ENCODE measurements at regions not wholly inside any gene's neighbourhood (a gene's known extent, or its start where the extent isn't known, plus 50 kb on each side); places are given as distances from the start of the nearest gene placed in this dataset.
"Not testable (repeated sequence)": the region's sequence is repeated elsewhere in the genome, so short reads cannot be mapped to it uniquely, and the experiment has no call there.

- no peak for ATAC-seq
- Histone ChIP-seq H3K36me3 (ENCODE audit: low read depth) (no peaks in the 10 kb centered on the region), H3K9me3 (peaks cover 2% of the 10 kb centered on the region), H3K4me1 (ENCODE audit: low read depth) (no peaks in the 10 kb centered on the region), H3K4me3 (no peak overlapping the region)
- DNase-seq, result no peak
- TF ChIP-seq CTCF (IDR thresholded peaks at IDR 0.05), result no peak
- intact Hi-C loops (cut with DNase I, micrococcal nuclease), result no loop called here
These were observed 286.1 kb upstream of the PMFBP1 start for GRCh38 chr16:72458035-72458434.

GRCh38 chr16:72457243-72457940, 285.4 kb upstream of the PMFBP1 start:
- Histone ChIP-seq H3K9me3 (peaks cover 2% of the 10 kb centered on the region), H3K4me1 (ENCODE audit: low read depth) (no peaks in the 10 kb centered on the region), H3K4me3 (no peak overlapping the region), H3K36me3 (ENCODE audit: low read depth) (no peaks in the 10 kb centered on the region)
- DNase-seq, result no peak
- intact Hi-C loops (cut with DNase I, micrococcal nuclease), result no loop called here
- TF ChIP-seq CTCF (IDR thresholded peaks at IDR 0.05), result no peak
- ATAC-seq, result no peak

- Histone ChIP-seq H3K4me1 (ENCODE audit: low read depth) (no peaks in the 10 kb centered on the region), H3K9me3 (peaks cover 2% of the 10 kb centered on the region), H3K4me3 (no peak overlapping the region), H3K36me3 (ENCODE audit: low read depth) (no peaks in the 10 kb centered on the region)
- DNase-seq (peak; percentile 28 to 74 (median 32)), ATAC-seq (peak; percentile 92)
- intact Hi-C loops (cut with DNase I, micrococcal nuclease), result no loop called here
- no peak for TF ChIP-seq CTCF (IDR thresholded peaks at IDR 0.05)
These were observed 284.0 kb upstream of the PMFBP1 start for GRCh38 chr16:72455743-72456659.

- DNase-seq; H3K9me3 ChIP-seq; H3K36me3 ChIP-seq (ENCODE audit: low read depth); intact Hi-C loops (cut with DNase I, micrococcal nuclease); ATAC-seq; H3K4me1 ChIP-seq (ENCODE audit: low read depth); H3K4me3 ChIP-seq: not testable (repeated sequence)
These were observed 281.9 kb upstream of the PMFBP1 start for GRCh38 chr16:72453856-72454255.

- H3K4me3 ChIP-seq, result no peak overlapping the region
- intact Hi-C loops (cut with DNase I, micrococcal nuclease), result no loop called here
- DNase-seq, result no peak
- no peaks in the 10 kb centered on the region for H3K36me3 ChIP-seq (ENCODE audit: low read depth)
- no peaks in the 10 kb centered on the region for H3K4me1 ChIP-seq (ENCODE audit: low read depth)
- no peak for ATAC-seq
- TF ChIP-seq CTCF (IDR thresholded peaks at IDR 0.05), result no peak
- peaks cover 3% of the 10 kb centered on the region for H3K9me3 ChIP-seq
These were observed 272.7 kb upstream of the PMFBP1 start for GRCh38 chr16:72444696-72445095.

GRCh38 chr16:72443809-72444208, 271.9 kb upstream of the PMFBP1 start:
- ATAC-seq, result no peak
- intact Hi-C loops (cut with DNase I, micrococcal nuclease), result no loop called here
- Histone ChIP-seq H3K4me1 (ENCODE audit: low read depth) (no peaks in the 10 kb centered on the region), H3K4me3 (no peak overlapping the region), H3K9me3 (peaks cover 3% of the 10 kb centered on the region), H3K36me3 (ENCODE audit: low read depth) (no peaks in the 10 kb centered on the region)
- TF ChIP-seq CTCF (IDR thresholded peaks at IDR 0.05), result no peak
- no peak for DNase-seq
